Transverse colon (tissue), 4 donors: ENCODE measurements at regions not wholly inside any gene's neighbourhood (a gene's known extent, or its start where the extent isn't known, plus 50 kb on each side); places are given as distances from the start of the nearest gene placed in this dataset.

Experiments
- EP300 ChIP-seq: sonication (generic); formaldehyde crosslinking; IDR thresholded peaks from one replicate; pipeline ENCODE4 v1.6.1; 2017; ENCODE audit warnings: antibody characterized with exemption, low read depth
- POLR2A ChIP-seq: fragments of 450-650 bp; IDR thresholded peaks from one replicate; pipeline ENCODE4 v1.6.1; 2016; ENCODE audit warnings: antibody characterized with exemption, mild to moderate bottlenecking, moderate library complexity
- POLR2AphosphoS5 ChIP-seq, 3 donors: sonication (generic); formaldehyde crosslinking; IDR thresholded peaks; one replicate each; pipeline ENCODE4 v1.6.1; 2016; ENCODE audit warnings: antibody characterized with exemption in 3 of 3
- TF ChIP-seq, protein P1 (sequence below), 5 experiments: fragments of 200-600 bp in 3 of 5; fragments of 450-650 bp in 2 of 5; sonication (generic) in 3 of 5; IDR thresholded peaks; 1 replicate in 2 of 5; 2 replicates in 3 of 5; pipeline ENCODE4 v1.5.1; 2016 to 2017; ENCODE audit warnings: antibody characterized with exemption in 5 of 5, inconsistent platforms in 3 of 5, mild to moderate bottlenecking in 2 of 5, moderate library complexity in 1 of 5

DNA sequence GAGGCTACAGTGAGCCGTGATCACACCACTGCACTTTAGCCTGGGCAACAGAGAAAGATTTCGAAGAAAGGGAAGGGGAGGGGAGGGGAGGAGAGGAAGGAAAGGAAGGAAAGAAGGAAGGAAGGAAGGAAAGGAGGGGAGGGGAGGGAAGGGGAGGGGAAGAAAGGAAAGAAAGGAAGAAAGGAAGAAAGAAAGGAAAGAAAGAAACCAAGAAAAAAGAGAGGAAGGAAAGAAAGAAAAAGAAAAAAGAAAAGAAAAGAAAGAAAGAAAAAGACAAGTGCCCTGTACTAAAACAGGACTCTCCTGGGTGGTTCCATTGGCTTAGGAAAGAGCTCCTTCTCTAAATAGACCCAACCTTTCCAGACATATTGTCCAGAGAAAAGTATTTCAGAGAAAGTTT lies 136.6 kb downstream of the PXDC1 start:
- TF ChIP-seq, protein P1, sequence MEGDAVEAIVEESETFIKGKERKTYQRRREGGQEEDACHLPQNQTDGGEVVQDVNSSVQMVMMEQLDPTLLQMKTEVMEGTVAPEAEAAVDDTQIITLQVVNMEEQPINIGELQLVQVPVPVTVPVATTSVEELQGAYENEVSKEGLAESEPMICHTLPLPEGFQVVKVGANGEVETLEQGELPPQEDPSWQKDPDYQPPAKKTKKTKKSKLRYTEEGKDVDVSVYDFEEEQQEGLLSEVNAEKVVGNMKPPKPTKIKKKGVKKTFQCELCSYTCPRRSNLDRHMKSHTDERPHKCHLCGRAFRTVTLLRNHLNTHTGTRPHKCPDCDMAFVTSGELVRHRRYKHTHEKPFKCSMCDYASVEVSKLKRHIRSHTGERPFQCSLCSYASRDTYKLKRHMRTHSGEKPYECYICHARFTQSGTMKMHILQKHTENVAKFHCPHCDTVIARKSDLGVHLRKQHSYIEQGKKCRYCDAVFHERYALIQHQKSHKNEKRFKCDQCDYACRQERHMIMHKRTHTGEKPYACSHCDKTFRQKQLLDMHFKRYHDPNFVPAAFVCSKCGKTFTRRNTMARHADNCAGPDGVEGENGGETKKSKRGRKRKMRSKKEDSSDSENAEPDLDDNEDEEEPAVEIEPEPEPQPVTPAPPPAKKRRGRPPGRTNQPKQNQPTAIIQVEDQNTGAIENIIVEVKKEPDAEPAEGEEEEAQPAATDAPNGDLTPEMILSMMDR (IDR thresholded peaks at IDR 0.05) = no peak
- TF ChIP-seq POLR2AphosphoS5 (IDR thresholded peaks at IDR 0.05) (no peak), EP300 (no peak), POLR2A (no peak)
